HG03066 (cell line): ENCODE measurements at regions not wholly inside any gene's neighbourhood (a gene's known extent, or its start where the extent isn't known, plus 50 kb on each side); places are given as distances from the start of the nearest gene placed in this dataset.

Experiments
- ATAC-seq: cut with Tn5 transposase; IDR thresholded peaks from one replicate; pipeline ENCODE4 v1.9.1; 2021; ENCODE audit warnings: low read depth; ENCODE audit not compliant: unreplicated experiment

DNA sequence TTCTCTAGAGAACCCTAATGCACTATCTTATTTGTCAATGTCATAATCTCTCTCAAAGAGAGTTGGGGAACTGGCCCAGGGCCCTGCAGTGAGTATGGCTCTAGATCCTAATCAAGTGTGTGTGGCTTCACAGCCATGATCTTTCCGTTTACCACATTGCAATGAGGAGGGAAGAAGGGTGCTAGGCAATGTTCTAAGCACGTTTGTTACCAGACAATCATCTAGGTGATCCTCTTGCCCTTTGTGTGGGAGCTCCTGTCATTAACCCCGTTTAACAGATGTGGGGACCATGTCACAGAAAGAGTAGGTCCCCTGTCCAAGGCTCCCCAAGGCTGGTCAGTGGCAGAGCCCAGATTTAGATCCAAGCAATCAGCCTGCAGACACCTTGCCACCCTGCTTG, 128.2 kb upstream of the IRX4 start:
- no peak for ATAC-seq

GRCh38 chr5:2009986-2010914, 127.5 kb upstream of the IRX4 start:
- ATAC-seq, result no peak

DNA sequence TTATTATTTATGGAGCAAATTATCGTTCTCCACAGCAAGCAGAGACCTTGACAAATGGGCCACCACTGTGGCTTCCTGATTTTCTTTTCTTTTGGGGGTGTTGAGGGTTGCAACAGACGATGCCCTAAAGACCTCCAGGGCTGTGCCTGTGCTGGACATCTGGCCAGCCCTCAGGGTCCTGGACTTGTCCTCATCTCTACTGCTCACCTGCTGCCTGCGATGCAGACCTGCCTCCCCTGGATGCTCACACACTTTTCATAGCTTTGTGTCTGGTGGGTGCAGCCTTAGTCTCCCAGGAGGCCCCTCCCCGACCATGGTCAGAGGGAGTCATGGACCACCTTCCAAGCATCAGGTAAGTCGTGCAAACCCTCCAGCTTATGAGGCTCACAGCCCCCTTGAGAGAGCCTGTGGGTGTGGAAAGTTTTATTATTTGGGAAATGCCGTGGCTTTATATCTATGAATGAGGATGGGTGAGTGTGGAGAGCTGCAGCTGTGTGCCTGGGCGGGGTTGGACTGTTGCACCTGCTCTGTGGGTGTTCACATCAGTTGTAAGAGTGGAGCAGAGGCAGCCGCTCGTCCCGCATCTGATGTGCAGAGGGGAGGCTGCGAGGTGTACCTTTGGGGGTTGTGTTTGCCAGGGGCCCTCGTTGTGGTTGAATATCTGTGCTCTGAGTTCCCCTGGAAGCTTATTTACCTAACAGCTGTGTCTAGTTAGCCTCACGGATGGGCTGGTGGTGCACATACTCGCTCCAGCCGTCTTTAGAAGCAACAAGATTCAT, 126.3 kb upstream of the IRX4 start:
- ATAC-seq, result no peak

DNA sequence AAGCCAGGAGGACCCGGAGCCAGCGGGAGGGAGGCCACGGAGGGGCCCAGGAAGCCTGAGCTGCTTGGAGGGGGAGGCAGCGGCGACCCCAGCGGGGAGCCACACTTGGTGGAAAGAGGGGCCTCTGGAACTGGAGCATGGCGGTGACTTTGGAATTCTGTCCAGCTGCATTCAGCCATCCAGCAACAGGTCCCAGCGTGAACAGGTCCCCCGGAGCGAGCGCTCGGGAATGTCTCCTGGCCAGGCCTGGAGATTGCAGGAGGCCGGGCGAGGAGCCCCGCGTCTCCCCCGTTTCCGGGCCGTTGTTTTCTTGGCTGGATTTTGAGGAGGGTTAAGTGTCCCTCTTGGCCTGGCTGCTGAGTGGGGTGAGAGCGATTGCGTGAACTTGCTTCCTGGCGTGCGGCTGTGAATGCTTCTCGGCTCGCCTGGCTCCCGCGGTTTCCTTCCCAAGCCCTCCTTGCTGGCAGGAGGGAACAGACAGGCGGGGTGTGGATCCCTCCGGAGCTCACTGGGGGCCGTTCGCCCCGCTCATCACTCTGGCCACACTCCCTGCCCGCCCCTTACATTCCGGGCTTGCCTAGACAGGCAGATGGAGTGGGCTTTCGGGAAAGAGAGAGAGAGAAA, 125.3 kb upstream of the IRX4 start:
- no peak for ATAC-seq

DNA sequence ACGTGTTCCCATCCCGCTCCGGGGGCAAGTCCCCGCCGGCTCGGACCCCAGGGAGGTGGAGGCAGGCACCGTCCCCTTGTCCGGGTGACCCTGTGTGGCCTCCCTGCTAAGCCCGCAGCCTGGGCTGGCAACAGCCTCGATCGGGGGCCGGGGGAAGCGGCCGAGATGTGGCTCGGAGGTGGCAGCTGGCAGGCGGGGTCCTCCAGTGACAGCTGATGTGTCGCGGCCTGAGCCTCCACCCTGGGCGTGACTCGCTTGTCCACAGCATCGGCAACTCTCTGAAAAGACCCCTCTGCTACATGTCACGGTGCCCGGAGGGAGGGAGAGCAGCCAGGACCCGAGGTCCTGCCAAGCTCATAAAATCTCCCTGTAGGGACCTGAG, 124.8 kb upstream of the IRX4 start:
- ATAC-seq, result no peak

DNA sequence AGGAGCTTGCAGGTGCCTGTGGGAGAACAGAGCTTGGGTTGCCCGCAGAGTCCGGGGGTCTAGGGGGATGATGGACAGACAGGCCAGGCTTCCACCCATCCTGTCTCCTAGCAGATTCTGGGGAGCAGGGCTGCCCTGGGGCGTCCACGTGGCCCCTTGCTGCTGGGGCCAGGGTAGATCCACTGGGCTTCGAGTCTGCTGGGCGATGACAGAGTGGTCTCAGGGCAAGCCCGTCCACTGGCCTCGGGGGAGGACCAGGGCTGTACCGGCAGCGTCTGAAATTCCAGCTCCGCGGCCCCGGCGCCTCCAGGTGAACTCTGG, 124.2 kb upstream of the IRX4 start:
- ATAC-seq, result no peak

DNA sequence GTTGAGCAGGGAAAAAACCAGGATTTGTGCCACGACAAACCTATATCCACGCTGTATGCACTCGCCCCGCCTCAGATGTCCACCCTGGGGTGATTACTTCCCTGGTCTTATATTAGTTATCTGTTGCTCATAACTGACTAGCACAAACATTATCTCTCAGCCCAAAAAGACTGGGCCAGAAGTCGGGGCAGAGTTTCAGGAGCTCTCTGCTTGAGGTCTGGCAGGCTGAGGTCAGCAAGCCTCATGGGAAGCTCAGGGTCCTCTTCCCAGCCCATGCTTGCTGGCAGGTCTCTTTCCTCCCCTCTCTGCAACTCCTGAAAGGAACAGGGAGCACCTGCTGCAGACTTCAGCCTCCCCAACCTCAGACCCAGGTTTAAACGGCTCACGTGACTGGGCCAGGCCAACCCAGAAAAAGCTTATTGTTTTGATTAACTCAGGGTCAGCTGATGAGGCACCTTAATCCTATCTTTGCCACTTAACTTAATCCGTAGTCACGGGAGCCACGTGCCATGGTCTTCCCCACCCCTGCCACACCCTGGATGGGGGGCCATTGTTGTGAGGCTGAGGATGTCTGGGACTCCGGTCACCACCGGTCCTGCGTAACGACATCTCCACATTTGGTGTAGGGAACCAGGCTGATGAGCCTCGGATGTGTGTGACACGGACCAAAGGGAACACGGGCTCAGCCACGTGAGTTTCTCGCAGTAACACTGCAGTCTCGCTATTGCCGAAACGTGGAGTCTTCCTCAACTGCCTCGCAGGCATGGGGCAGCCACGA, 123.7 kb upstream of the IRX4 start:
- no peak for ATAC-seq

DNA sequence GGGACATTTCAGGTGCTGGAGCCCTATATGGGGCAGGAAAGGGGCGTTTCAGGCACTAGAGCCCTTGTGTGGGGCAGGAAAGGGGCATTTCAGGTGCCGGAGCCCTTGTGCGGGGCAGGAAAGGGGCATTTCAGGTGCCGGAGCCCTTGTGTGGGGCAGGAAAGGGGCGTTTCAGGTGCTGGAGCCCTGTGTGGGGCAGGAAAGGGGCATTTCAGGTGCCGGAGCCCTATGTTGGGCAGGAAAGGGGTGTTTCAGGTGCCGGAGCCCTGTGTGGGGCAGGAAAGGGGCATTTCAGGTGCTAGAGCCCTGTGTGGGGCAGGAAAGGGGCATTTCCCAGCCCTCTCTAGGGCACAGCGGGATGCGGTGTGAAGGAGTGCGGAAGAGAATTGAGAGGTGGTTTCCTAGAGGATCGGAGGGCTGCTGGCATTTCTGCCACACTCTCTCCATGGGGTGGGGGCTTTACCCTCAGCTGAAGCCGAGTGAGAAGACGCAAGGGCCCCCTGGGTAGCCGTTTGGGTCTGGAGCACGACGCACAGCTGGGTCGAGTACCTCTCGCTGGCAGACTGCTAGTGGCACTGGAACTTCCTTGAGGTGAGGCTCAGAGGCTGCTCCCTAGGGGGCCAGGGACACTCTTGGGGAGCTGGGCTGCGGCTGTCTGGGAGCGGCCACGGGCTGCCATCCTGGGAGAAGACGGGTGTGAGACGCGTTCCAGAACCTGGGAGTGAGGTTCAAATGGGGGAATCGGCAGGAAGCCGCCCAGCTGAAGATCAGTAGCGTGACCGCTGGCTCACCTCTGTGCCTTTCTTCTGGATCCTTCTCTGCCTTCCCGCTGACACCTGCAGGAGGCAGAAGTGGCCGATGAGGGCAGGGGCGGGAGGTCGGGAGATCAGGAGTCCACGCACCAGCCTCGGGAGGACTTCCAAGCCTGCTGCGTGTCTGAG, 122.6 kb upstream of the IRX4 start:
- ATAC-seq, result no peak

DNA sequence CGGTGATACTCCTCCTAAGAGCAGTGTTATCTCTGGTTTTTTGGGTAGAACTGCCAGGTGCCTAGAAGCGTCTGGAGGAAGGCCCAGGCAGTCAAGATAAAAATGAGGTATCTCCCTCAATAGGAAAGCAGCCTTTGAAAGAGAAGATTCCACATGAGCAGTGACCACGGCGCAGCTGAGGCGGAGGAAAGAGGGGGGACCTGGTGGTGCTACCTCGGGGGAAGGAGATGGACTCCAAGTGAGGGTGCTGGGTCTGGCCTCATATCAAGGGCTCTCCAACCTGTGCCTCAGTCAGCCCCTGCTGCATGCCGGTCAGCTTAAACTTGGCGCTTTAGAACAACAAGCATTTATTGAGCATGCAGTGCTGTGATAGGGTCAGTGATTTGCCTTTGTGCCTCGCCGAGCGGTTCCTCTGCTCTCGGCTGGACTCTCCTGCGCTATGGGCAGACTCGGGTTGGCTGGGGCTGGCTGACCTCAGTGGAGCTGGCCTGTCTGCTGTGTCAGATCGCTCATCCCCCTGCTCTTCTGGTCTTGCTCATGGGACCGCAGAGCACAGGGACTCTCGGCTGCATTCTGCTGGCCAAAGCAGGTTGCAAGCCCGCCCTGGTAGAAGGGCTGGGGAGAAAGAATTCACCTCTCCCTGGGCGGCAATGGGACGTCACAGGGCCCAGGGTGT, 121.1 kb upstream of the IRX4 start:
- ATAC-seq, result no peak

- ATAC-seq, result no peak
Observed at GRCh38 chr5:2003206-2003605, 120.5 kb upstream of the IRX4 start.

DNA sequence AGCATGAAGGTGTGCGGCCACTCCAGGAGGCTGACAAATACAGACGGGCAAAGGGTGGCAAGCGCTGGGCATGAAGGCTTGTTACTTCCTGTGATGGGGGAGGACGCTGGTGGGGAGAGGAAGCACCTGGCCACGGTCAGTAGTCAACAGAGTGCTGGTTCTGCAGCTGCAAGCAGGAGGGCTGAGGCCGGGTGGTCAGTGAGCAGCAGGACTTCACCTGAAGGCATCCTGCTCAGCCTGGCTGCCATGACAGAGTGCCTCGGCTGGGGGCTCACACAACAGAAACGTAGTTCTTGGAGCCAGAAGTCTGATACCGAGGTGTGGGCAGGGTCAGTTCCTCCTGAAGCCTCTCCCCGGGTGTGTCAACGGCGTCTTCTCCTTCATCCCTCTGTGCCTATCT, 118.6 kb upstream of the IRX4 start:
- ATAC-seq, result no peak

DNA sequence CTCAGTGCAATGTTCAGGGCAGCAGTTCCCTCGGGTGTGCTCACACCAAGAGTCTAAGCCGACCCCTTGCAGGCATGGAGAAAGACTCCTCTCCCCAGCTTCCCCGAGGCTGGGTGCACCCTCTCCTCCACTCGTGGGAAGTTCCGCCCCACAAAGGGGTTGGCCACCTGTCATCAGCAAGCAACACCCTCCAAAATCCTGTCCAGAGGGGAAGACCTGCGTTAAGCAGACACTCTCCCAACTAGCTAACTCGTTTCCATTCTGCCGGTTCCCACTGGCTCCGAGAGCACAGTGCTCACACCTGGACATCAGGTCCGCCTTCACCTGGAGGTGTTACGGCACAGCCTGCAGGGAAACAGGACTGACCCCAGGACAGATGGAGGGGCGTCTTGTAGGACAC, 117.9 kb upstream of the IRX4 start:
- ATAC-seq, result no peak

DNA sequence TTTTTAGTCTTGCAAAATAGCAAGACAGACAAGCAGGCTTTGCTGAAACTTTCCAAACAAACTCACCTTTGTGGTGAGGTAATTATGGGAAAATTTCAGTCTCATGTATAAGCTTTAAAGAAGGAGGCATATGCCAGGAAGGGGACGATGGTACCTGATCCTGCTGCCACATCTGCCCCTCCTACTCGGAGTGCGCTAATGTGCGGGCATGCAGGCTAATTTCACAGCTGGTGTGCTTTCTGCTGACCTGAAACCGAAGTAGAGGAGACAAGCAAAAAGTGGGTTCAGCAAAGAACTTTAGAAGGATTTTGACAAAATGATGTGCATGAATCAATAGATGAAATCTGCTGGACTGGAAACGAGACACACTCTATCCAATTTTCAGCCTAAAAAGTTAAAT, 117.1 kb upstream of the IRX4 start:
- ATAC-seq, result no peak

GRCh38 chr5:1998716-1999317, 116.1 kb upstream of the IRX4 start:
- ATAC-seq, result no peak

GRCh38 chr5:1998348-1998669, 115.6 kb upstream of the IRX4 start:
- no peak for ATAC-seq

GRCh38 chr5:1997640-1998347, 115.1 kb upstream of the IRX4 start:
- no peak for ATAC-seq

- no peak for ATAC-seq
Observed at GRCh38 chr5:1995491-1995890, 112.8 kb upstream of the IRX4 start.

- no peak for ATAC-seq
Observed at GRCh38 chr5:1987471-1987870, 104.7 kb upstream of the IRX4 start.
